ENCODE measurements at regions not wholly inside any gene's neighbourhood (a gene's known extent, or its start where the extent isn't known, plus 50 kb on each side); places are given as distances from the start of the nearest gene placed in this dataset.

- Histone ChIP-seq H3K9ac (ENCODE audit: low read length) (no peak overlapping the region), H3K4me3 (ENCODE audit: low read depth, low read length) (no peak overlapping the region), H3K27ac (ENCODE audit: low read depth, low read length) (no peak overlapping the region), H3K36me3 (ENCODE audit: control insufficient read depth, insufficient read depth, low read length) (no peaks in the 10 kb centered on the region), H3K9me3 (ENCODE audit: control insufficient read depth, insufficient read depth, low read depth, low read length) (no peaks in the 10 kb centered on the region), H3K4me1 (ENCODE audit: control insufficient read depth, insufficient read depth, low read length) (no peaks in the 10 kb centered on the region), H3K27me3 (ENCODE audit: control insufficient read depth, insufficient read depth, low read length) (no peaks in the 10 kb centered on the region)
These were observed 64.5 kb upstream of the SEMA6D start for GRCh38 chr15:47652844-47653243.

GRCh38 chr15:47661661-47662180 lies 55.6 kb upstream of the SEMA6D start:
- Histone ChIP-seq H3K4me3 (ENCODE audit: low read depth, low read length) (no peak overlapping the region), H3K27me3 (ENCODE audit: control insufficient read depth, insufficient read depth, low read length) (no peaks in the 10 kb centered on the region), H3K9me3 (ENCODE audit: control insufficient read depth, insufficient read depth, low read depth, low read length) (no peaks in the 10 kb centered on the region), H3K36me3 (ENCODE audit: control insufficient read depth, insufficient read depth, low read length) (no peaks in the 10 kb centered on the region), H3K27ac (ENCODE audit: low read depth, low read length) (no peak overlapping the region), H3K9ac (ENCODE audit: low read length) (no peak overlapping the region), H3K4me1 (ENCODE audit: control insufficient read depth, insufficient read depth, low read length) (no peaks in the 10 kb centered on the region)

GRCh38 chr15:47663101-47663500 lies 54.2 kb upstream of the SEMA6D start:
- H3K9me3 ChIP-seq (ENCODE audit: control insufficient read depth, insufficient read depth, low read depth, low read length) = no peaks in the 10 kb centered on the region
- H3K4me1 ChIP-seq (ENCODE audit: control insufficient read depth, insufficient read depth, low read length) = no peaks in the 10 kb centered on the region
- no peaks in the 10 kb centered on the region for H3K36me3 ChIP-seq (ENCODE audit: control insufficient read depth, insufficient read depth, low read length)
- no peak overlapping the region for H3K4me3 ChIP-seq (ENCODE audit: low read depth, low read length)
- no peak overlapping the region for H3K9ac ChIP-seq (ENCODE audit: low read length)
- H3K27me3 ChIP-seq (ENCODE audit: control insufficient read depth, insufficient read depth, low read length) = no peaks in the 10 kb centered on the region
- no peak overlapping the region for H3K27ac ChIP-seq (ENCODE audit: low read depth, low read length)

Measured in HUES6 (cell line).